Hepatocyte (in vitro differentiated cells): ENCODE measurements at regions not wholly inside any gene's neighbourhood (a gene's known extent, or its start where the extent isn't known, plus 50 kb on each side); places are given as distances from the start of the nearest gene placed in this dataset.
A peak's percentile ranks its signal among the peaks of the same experiment; 100 is the strongest.

Source experiments
- DNase-seq: peaks from one replicate; pipeline ENCODE4 v3.0.0-alpha.2; 2016; ENCODE audit warnings: low spot score
- H2AFZ ChIP-seq: fragments of 200-600 bp; sonication (generic); 2 replicates; pipeline ENCODE4 v1.6.0; 2016; ENCODE audit warnings: antibody characterized with exemption, mild to moderate bottlenecking
- H3K27ac ChIP-seq: fragments of 200-600 bp; sonication (generic); 2 replicates; pipeline ENCODE4 v1.5.1; 2016; ENCODE audit warnings: mild to moderate bottlenecking
- H3K27me3 ChIP-seq: fragments of 200-600 bp; sonication (generic); 2 replicates; pipeline ENCODE4 v1.6.1; 2016
- H3K36me3 ChIP-seq: fragments of 200-600 bp; sonication (generic); replicated peaks from 2 replicates; pipeline ENCODE4 v1.5.1; 2016; ENCODE audit warnings: low read depth; ENCODE audit not compliant: insufficient read depth
- H3K4me1 ChIP-seq: fragments of 200-600 bp; sonication (generic); 2 replicates; pipeline ENCODE4 v1.5.1; 2016; ENCODE audit warnings: mild to moderate bottlenecking, moderate library complexity; ENCODE audit not compliant: insufficient read depth
- H3K4me2 ChIP-seq: fragments of 200-600 bp; sonication (generic); 2 replicates; pipeline ENCODE4 v1.6.0; 2016
- H3K4me3 ChIP-seq: fragments of 200-600 bp; sonication (generic); 2 replicates; pipeline ENCODE4 v1.5.1; 2016; ENCODE audit warnings: mild to moderate bottlenecking
- H3K79me2 ChIP-seq: fragments of 200-600 bp; sonication (generic); 2 replicates; pipeline ENCODE4 v1.6.0; 2017; ENCODE audit warnings: mild to moderate bottlenecking
- H3K9me2 ChIP-seq: fragments of 200-600 bp; sonication (generic); replicated peaks from 2 replicates; pipeline ENCODE4 v1.6.0; 2017; ENCODE audit warnings: mild to moderate bottlenecking; ENCODE audit not compliant: insufficient read depth
- H3K9me3 ChIP-seq: fragments of 200-600 bp; sonication (generic); 2 replicates; pipeline ENCODE4 v1.5.1; 2016; ENCODE audit warnings: low read depth, mild to moderate bottlenecking
- H4K20me1 ChIP-seq: fragments of 200-600 bp; sonication (generic); 2 replicates; pipeline ENCODE4 v1.6.0; 2016; ENCODE audit warnings: mild to moderate bottlenecking; ENCODE audit not compliant: insufficient read depth, poor library complexity, severe bottlenecking
- CTCF ChIP-seq: fragments of 200-600 bp; sonication (generic); IDR thresholded peaks from 2 replicates; pipeline ENCODE4 v1.5.1; 2016; ENCODE audit warnings: antibody characterized with exemption, mild to moderate bottlenecking; ENCODE audit not compliant: poor library complexity
- EZH2 ChIP-seq: fragments of 200-600 bp; sonication (generic); IDR thresholded peaks from 2 replicates; pipeline ENCODE4 v1.6.1; 2016; ENCODE audit warnings: antibody characterized with exemption, mild to moderate bottlenecking, borderline replicate concordance
- EZH2phosphoT487 ChIP-seq: fragments of 200-600 bp; sonication (generic); IDR thresholded peaks from one replicate; pipeline ENCODE4 v1.6.1; 2018; ENCODE audit warnings: antibody characterized with exemption, mild to moderate bottlenecking, low read depth, moderate library complexity; ENCODE audit not compliant: unreplicated experiment, severe bottlenecking
- WGBS: methylation state at CpG from one replicate; pipeline ENCODE4 v1.1.6; 2016; ENCODE audit warnings: low lambda C conversion rate; ENCODE audit errors: missing lambda C conversion rate; 5-methylcytosine and 5-hydroxymethylcytosine counted together

GRCh38 chr15:67944010-67944641, 104.3 kb upstream of the RNU6-1 start:
- H3K27me3 ChIP-seq, result no peaks in the 10 kb centered on the region
- H3K4me2 ChIP-seq, result no peak overlapping the region
- no peaks in the 10 kb centered on the region for H3K9me2 ChIP-seq
- no peaks in the 10 kb centered on the region for H4K20me1 ChIP-seq
- H3K79me2 ChIP-seq, result no peaks in the 10 kb centered on the region
- DNase-seq, result no peak
- H3K27ac ChIP-seq, result no peak overlapping the region
- no peak overlapping the region for H3K4me3 ChIP-seq
- no peaks in the 10 kb centered on the region for H3K36me3 ChIP-seq
- H3K9me3 ChIP-seq, result no peaks in the 10 kb centered on the region
- peaks cover 56% of the 10 kb centered on the region for H3K4me1 ChIP-seq
- no peak overlapping the region for H2AFZ ChIP-seq
- no peak for TF ChIP-seq EZH2phosphoT487
- no peak for TF ChIP-seq EZH2
- no peak for TF ChIP-seq CTCF
- 78% methylated on average over 10 of the region's 10 CpGs for WGBS

- Histone ChIP-seq H2AFZ (no peak overlapping the region), H3K27me3 (no peaks in the 10 kb centered on the region), H3K9me2 (no peaks in the 10 kb centered on the region), H3K9me3 (no peaks in the 10 kb centered on the region), H3K4me3 (no peak overlapping the region), H4K20me1 (no peaks in the 10 kb centered on the region), H3K4me2 (no peak overlapping the region), H3K79me2 (no peaks in the 10 kb centered on the region), H3K27ac (peak overlapping the region; percentile 90), H3K36me3 (no peaks in the 10 kb centered on the region), H3K4me1 (peaks cover 56% of the 10 kb centered on the region)
- TF ChIP-seq CTCF (no peak), EZH2 (no peak), EZH2phosphoT487 (no peak)
- WGBS, result 42% methylated on average over 2 of the region's 2 CpGs
- no peak for DNase-seq
Observed at GRCh38 chr15:67945131-67945530, 105.3 kb upstream of the RNU6-1 start.

GRCh38 chr15:67945951-67946700, 106.3 kb upstream of the RNU6-1 start:
- Histone ChIP-seq H4K20me1 (no peaks in the 10 kb centered on the region), H3K27me3 (no peaks in the 10 kb centered on the region), H3K9me3 (no peaks in the 10 kb centered on the region), H3K79me2 (no peaks in the 10 kb centered on the region), H3K4me2 (peak overlapping the region; percentile 55), H3K27ac (peak overlapping the region; percentile 90), H3K4me3 (no peak overlapping the region), H3K4me1 (peaks cover 48% of the 10 kb centered on the region), H3K9me2 (no peaks in the 10 kb centered on the region), H3K36me3 (no peaks in the 10 kb centered on the region), H2AFZ (peak overlapping the region; percentile 19)
- 14% methylated on average over 6 of the region's 6 CpGs for WGBS
- peak; percentile 75 for DNase-seq
- TF ChIP-seq EZH2 (no peak), CTCF (no peak), EZH2phosphoT487 (no peak)
